Amniotic epithelial cell (primary cell): ENCODE measurements at regions not wholly inside any gene's neighbourhood (a gene's known extent, or its start where the extent isn't known, plus 50 kb on each side); places are given as distances from the start of the nearest gene placed in this dataset.
A peak's percentile ranks its signal among the peaks of the same experiment; 100 is the strongest.
"Not testable (repeated sequence)": the region's sequence is repeated elsewhere in the genome, so short reads cannot be mapped to it uniquely, and the experiment has no call there.

ENCODE experiments used
- DNase-seq: peaks from one replicate; pipeline ENCODE4 v3.0.0-alpha.2; 2010; ENCODE audit warnings: low read depth

DNA sequence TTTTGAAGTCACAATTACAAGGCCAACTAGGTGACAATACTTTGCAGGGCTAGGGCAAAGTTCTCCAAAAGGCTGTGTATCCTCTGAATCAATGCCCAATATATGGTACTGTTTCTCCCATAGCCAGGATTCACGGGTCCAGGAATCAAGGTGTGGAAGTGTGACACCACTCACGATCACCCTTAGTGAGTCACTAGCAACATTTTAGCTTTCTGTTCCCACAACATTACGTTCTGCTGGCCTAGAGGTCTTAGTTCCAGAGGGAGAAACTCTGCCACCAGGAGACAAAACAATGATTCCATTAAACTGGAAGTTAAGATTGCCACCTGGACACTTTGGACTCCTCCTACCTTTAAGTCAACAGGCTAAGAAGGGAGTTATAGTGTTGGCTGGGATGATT is 88.5 kb upstream of the RANBP6 start:
- not testable (repeated sequence) for DNase-seq

- peak; percentile 43 for DNase-seq
These were observed 87.0 kb upstream of the RANBP6 start for GRCh38 chr9:6102336-6102987.

DNA sequence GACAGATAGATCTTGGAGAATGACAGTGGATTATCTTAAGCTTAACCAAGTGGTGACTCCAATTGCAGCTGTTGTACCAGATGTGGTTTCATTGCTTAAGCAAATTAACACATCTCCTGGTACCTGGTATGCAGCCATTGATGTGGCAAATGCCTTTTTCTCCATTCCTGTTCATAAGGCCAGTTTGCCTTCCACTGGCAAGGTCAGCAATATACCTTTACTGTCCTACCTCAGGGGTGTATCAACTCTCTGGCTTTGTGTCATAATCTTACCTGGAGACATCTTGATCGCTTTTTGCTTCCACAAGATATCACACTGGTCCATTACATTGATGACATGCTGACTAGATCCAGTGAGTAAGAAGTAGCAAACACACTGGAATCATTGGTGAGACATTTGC is 86.3 kb upstream of the RANBP6 start:
- not testable (repeated sequence) for DNase-seq

- DNase-seq, result peak; percentile 36
These were observed 83.9 kb upstream of the RANBP6 start for GRCh38 chr9:6099346-6099745.

DNA sequence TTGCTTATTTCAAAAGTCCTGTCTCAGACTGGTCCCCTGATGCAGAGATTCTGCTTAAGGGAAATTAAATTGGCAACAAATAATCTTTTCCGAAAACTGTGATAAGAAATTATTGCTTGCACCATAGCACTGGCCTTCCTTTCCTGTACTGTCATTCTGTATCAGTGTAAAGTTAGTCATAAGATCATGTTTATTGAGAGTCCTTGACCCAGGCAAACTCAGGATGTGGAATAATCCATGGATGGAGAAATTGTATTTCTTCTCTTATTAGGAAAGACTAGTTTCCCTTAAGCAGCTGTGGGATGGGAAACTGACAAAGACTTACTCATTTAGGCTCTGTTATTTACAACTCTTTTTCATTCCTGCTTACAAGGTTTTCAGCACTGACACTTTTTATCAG is 83.0 kb upstream of the RANBP6 start:
- DNase-seq, result peak; percentile 91

- peak; percentile 99 for DNase-seq
These were observed 81.4 kb upstream of the RANBP6 start for GRCh38 chr9:6096821-6097220.

GRCh38 chr9:6090277-6091210 is 75.1 kb upstream of the RANBP6 start:
- no peak for DNase-seq

DNA sequence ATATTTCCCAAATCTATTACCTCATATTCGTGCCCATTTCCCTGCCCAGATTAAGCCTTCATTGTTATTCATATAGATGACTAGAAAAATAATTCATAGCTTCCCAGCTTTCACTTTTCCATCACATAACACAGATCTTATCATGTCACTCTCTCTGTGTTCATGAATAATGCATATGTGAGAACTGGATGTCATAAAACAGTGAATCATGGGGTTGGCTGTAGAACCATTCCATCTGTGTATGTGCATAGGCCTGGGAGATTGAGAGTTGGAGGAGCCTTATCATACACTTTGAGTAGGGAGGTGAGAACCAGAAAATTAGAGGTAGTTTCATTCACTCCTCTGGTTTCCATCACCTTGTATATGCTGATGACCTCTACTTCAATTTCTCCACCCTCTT is 73.9 kb upstream of the RANBP6 start:
- DNase-seq, result no peak

- DNase-seq, result no peak
These were observed 70.7 kb upstream of the RANBP6 start for GRCh38 chr9:6086006-6086655.

- DNase-seq, result peak; percentile 85
These were observed 64.8 kb upstream of the RANBP6 start for GRCh38 chr9:6080154-6080716.

DNA sequence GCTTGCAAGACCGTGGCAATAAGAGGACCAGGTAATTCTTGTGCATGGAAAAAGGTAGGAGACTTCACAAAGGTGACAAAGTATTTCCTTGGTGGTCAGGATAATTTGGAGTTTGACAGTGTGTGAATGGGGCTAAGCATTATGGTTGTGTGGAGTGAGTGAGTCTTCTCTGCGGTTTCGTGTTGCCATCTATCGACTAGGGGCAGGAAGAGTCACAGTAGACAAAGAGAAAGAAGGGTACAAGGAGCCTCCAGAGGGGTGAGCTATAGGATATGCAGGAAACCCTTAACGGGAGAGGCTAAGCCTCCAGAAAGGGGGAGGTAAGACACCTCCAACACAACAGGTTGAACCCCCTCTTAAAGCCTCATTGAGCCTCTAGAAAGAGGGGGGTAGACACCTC is 64.0 kb upstream of the RANBP6 start:
- DNase-seq, result no peak

DNA sequence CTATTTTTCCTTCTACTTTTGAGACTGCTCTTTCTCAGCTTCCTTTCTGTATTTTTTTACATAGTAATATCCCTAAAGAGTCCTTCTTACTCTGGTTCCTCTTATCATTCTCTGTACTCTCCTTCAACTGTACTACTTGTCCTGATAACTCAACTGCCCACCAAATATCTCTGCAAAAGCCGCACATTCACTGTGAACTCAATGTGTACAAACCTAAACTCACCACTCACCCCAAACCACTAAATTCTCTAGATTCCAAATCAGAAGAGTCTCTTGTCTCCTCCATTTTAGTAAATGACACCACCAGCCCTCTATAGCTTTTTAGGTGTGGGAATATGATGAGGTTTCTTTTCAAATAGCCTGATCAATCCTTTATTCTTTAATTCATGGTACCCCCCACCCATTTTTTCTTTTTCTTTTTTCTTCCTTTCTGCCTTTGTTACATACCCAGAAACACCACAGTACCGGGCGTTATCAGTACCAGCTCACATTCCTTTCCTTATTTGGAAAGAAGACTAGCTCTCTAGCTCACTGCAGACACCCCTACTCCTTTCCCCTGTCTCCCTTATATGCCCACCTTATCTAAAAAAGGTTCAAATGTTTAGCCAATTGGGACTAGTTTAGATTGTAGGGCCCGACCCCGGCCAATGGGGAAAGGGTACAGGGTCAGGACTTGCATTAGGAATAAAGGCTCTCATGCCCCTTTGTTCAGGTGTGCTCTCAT is 63.1 kb upstream of the RANBP6 start:
- DNase-seq, result peak; percentile 95

DNA sequence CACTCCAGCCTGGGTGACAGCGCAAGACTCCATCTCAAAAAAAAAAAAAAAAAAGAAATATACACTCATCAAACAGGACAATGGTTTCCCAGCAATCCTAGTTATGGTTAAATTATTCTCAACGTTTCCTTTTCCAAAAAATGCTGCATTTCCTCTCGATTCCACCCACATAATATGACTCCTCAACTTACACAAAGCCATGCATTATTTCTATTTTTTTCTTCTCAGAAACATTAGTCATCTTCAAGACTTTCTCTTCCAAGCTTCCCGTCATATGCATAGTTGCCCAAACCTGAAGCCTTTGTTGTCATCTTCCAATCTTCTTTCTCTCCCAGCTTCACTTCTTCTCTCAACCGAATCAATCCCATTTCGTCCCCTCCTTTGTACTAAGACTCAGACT is 61.4 kb upstream of the RANBP6 start:
- peak; percentile 48 for DNase-seq

- no peak for DNase-seq
These were observed 58.3 kb upstream of the RANBP6 start for GRCh38 chr9:6073731-6074130.

DNA sequence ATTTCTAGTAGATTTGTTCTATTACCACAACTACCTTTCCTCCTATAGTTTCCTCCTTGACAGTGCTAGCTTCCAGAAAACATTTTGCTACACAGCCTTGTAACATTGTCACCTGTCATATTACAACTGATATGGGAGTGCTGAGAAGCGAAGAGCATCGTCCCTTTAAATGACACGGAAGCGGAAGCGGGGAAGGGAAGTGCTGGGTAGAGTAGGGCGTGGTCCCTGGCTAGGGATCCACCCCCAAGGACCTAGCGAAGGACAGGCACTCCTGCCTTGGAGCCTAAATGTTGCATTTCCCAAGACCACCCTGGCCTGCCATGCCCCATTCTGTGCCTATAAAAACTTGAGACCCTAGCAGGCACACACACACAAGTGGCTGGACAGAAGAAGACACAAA is 57.4 kb upstream of the RANBP6 start:
- DNase-seq, result no peak

DNA sequence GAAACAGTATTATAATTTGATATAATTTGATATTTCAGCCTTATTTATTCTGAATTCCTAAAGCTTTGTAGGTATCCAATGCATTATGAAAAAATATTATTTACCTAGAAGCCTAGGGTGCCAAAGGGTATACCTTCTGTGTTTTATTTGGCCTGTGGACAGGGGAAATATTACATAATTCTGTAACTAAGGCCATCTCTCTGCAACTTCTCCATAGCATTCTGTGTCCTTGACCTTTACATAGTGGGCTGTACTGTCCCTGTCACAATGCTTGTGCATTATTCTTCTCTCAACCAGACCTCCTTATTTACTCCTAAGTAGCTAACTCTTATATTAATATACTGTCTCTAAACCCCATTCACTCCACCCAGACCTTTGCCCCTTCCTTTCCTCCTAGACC is 57.0 kb upstream of the RANBP6 start:
- DNase-seq, result no peak

DNA sequence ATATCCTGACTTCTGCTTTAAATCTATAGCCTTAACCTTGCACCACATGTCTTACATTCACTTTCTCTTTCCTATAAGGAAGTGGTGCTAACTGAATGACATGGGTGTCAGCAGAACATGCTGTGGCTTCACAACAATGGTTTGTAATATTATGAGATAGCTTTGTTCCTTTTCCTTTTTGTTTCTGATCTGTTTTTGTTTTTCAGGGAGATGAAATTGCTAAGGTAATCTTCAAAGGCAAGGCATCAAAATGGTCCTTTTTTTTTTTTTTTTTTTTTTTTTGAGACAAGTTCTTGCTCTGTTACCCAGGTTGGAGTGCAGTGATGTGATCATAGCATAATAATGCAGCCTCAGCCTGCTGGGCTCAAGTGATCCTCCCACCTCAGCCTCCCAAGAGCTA is 53.6 kb upstream of the RANBP6 start:
- DNase-seq, result no peak

- no peak for DNase-seq
These were observed 52.0 kb upstream of the RANBP6 start for GRCh38 chr9:6067426-6067825.
